HG03196 (cell line): ENCODE measurements at regions not wholly inside any gene's neighbourhood (a gene's known extent, or its start where the extent isn't known, plus 50 kb on each side); places are given as distances from the start of the nearest gene placed in this dataset.
A peak's percentile ranks its signal among the peaks of the same experiment; 100 is the strongest.
"Not testable (repeated sequence)": the region's sequence is repeated elsewhere in the genome, so short reads cannot be mapped to it uniquely, and the experiment has no call there.

ENCODE experiments used
- ATAC-seq: cut with Tn5 transposase; IDR thresholded peaks from one replicate; pipeline ENCODE4 v1.9.1; 2021; ENCODE audit not compliant: unreplicated experiment

- ATAC-seq: not testable (repeated sequence)
Measured at GRCh38 chr9:29189221-29189620, 1615.9 kb upstream of the C9orf72 start.

GRCh38 chr9:29198861-29199260 lies 1625.6 kb upstream of the C9orf72 start:
- ATAC-seq: no peak

GRCh38 chr9:29199975-29200374 lies 1626.7 kb upstream of the C9orf72 start:
- no peak for ATAC-seq

GRCh38 chr9:29200650-29201049 lies 1627.4 kb upstream of the C9orf72 start:
- no peak for ATAC-seq

- no peak for ATAC-seq
Measured at GRCh38 chr9:29203244-29203930, 1630.1 kb upstream of the C9orf72 start.

- ATAC-seq: no peak
Measured at GRCh38 chr9:29208670-29209069, 1635.4 kb upstream of the C9orf72 start.

- ATAC-seq: no peak
Measured at GRCh38 chr9:29209748-29210291, 1636.5 kb upstream of the C9orf72 start.

- ATAC-seq: no peak
Measured at GRCh38 chr9:29211003-29211579, 1637.8 kb upstream of the C9orf72 start.

- peak; percentile 80 for ATAC-seq
Measured at GRCh38 chr9:29211580-29212396, 1638.5 kb upstream of the C9orf72 start.

- no peak for ATAC-seq
Measured at GRCh38 chr9:29212397-29213387, 1639.4 kb upstream of the C9orf72 start.

GRCh38 chr9:29213417-29214153 lies 1640.3 kb upstream of the C9orf72 start, which contains the start of gene LINGO2:
Gene LINGO2 (minus strand): TSS chr9:29213601.
- no peak for ATAC-seq

GRCh38 chr9:29214154-29214689 lies 1640.9 kb upstream of the C9orf72 start:
- no peak for ATAC-seq

- ATAC-seq: no peak
Measured at GRCh38 chr9:29214690-29215253, 1641.5 kb upstream of the C9orf72 start.

GRCh38 chr9:29217966-29218365 lies 1644.7 kb upstream of the C9orf72 start:
- ATAC-seq: no peak

- no peak for ATAC-seq
Measured at GRCh38 chr9:29220596-29221251, 1647.4 kb upstream of the C9orf72 start.

- ATAC-seq: no peak
Measured at GRCh38 chr9:29228558-29228957, 1655.3 kb upstream of the C9orf72 start.

GRCh38 chr9:29230931-29231330 lies 1657.7 kb upstream of the C9orf72 start:
- no peak for ATAC-seq

- ATAC-seq: no peak
Measured at GRCh38 chr9:29233193-29233592, 1659.9 kb upstream of the C9orf72 start.

- ATAC-seq: no peak
Measured at GRCh38 chr9:29241320-29241719, 1668.0 kb upstream of the C9orf72 start.
